ENCODE measurements at regions not wholly inside any gene's neighbourhood (a gene's known extent, or its start where the extent isn't known, plus 50 kb on each side); places are given as distances from the start of the nearest gene placed in this dataset.

GRCh38 chr3:35562141-35562540 is 77.2 kb upstream of the ARPP21 start (continued):
- TF ChIP-seq POLR2AphosphoS5 (IDR thresholded peaks at IDR 0.05; ENCODE audit: low read depth): no peak
- no peak for TF ChIP-seq EZH2 (IDR thresholded peaks at IDR 0.05; ENCODE audit: low read depth, unreplicated experiment)
- no peak for TF ChIP-seq ZNF331 (CRISPR knock-in tag; IDR thresholded peaks at IDR 0.05; ENCODE audit: low read depth)
- TF ChIP-seq EZH2phosphoT487 (IDR thresholded peaks at IDR 0.05; ENCODE audit: unreplicated experiment): no peak

GRCh38 chr3:35565048-35565447 is 74.3 kb upstream of the ARPP21 start:
- Mint-ChIP-seq H3K27me3 (ENCODE audit: insufficient read depth, low read depth, poor library complexity) (no peaks in the 10 kb centered on the region), H3K9me3 (no peaks in the 10 kb centered on the region; the same call in 2 of the 3 replicates), H3K36me3 (ENCODE audit: low read depth) (no peaks in the 10 kb centered on the region), H3K27ac (no peak overlapping the region), H3K4me3 (no peak overlapping the region), H3K4me1 (no peaks in the 10 kb centered on the region)
- ATAC-seq (no peak), DNase-seq (ENCODE audit: low spot score) (no peak)
- H3F3A ChIP-seq (replicated peaks; ENCODE audit: low read depth): no peaks in the 10 kb centered on the region
- H3K27ac ChIP-seq (ENCODE audit: low read depth): no peak overlapping the region
- H3K4me3 ChIP-seq: no peak overlapping the region
- H3K36me3 ChIP-seq (ENCODE audit: insufficient read depth): no peaks in the 10 kb centered on the region
- no peaks in the 10 kb centered on the region for H3K9me2 ChIP-seq (ENCODE audit: insufficient read depth)
- H3K27me3 ChIP-seq (ENCODE audit: insufficient read depth): no peaks in the 10 kb centered on the region
- H3K4me1 ChIP-seq (ENCODE audit: insufficient read depth): no peaks in the 10 kb centered on the region
- no peaks in the 10 kb centered on the region for H4K20me1 ChIP-seq (replicated peaks; ENCODE audit: insufficient read depth)
- no peak for TF ChIP-seq EZH2phosphoT487 (IDR thresholded peaks at IDR 0.05; ENCODE audit: unreplicated experiment)
- no peak for TF ChIP-seq ZNF114 (CRISPR knock-in tag; IDR thresholded peaks at IDR 0.05)
- TF ChIP-seq NANOG (IDR thresholded peaks at IDR 0.05; ENCODE audit: borderline replicate concordance): no peak
- no peak for TF ChIP-seq EZH2 (IDR thresholded peaks at IDR 0.05; ENCODE audit: low read depth, unreplicated experiment)
- TF ChIP-seq JUNB (IDR thresholded peaks at IDR 0.05; ENCODE audit: unreplicated experiment): no peak
- TF ChIP-seq STAT1 (IDR thresholded peaks at IDR 0.05; ENCODE audit: unreplicated experiment): no peak
- TF ChIP-seq, protein P1, sequence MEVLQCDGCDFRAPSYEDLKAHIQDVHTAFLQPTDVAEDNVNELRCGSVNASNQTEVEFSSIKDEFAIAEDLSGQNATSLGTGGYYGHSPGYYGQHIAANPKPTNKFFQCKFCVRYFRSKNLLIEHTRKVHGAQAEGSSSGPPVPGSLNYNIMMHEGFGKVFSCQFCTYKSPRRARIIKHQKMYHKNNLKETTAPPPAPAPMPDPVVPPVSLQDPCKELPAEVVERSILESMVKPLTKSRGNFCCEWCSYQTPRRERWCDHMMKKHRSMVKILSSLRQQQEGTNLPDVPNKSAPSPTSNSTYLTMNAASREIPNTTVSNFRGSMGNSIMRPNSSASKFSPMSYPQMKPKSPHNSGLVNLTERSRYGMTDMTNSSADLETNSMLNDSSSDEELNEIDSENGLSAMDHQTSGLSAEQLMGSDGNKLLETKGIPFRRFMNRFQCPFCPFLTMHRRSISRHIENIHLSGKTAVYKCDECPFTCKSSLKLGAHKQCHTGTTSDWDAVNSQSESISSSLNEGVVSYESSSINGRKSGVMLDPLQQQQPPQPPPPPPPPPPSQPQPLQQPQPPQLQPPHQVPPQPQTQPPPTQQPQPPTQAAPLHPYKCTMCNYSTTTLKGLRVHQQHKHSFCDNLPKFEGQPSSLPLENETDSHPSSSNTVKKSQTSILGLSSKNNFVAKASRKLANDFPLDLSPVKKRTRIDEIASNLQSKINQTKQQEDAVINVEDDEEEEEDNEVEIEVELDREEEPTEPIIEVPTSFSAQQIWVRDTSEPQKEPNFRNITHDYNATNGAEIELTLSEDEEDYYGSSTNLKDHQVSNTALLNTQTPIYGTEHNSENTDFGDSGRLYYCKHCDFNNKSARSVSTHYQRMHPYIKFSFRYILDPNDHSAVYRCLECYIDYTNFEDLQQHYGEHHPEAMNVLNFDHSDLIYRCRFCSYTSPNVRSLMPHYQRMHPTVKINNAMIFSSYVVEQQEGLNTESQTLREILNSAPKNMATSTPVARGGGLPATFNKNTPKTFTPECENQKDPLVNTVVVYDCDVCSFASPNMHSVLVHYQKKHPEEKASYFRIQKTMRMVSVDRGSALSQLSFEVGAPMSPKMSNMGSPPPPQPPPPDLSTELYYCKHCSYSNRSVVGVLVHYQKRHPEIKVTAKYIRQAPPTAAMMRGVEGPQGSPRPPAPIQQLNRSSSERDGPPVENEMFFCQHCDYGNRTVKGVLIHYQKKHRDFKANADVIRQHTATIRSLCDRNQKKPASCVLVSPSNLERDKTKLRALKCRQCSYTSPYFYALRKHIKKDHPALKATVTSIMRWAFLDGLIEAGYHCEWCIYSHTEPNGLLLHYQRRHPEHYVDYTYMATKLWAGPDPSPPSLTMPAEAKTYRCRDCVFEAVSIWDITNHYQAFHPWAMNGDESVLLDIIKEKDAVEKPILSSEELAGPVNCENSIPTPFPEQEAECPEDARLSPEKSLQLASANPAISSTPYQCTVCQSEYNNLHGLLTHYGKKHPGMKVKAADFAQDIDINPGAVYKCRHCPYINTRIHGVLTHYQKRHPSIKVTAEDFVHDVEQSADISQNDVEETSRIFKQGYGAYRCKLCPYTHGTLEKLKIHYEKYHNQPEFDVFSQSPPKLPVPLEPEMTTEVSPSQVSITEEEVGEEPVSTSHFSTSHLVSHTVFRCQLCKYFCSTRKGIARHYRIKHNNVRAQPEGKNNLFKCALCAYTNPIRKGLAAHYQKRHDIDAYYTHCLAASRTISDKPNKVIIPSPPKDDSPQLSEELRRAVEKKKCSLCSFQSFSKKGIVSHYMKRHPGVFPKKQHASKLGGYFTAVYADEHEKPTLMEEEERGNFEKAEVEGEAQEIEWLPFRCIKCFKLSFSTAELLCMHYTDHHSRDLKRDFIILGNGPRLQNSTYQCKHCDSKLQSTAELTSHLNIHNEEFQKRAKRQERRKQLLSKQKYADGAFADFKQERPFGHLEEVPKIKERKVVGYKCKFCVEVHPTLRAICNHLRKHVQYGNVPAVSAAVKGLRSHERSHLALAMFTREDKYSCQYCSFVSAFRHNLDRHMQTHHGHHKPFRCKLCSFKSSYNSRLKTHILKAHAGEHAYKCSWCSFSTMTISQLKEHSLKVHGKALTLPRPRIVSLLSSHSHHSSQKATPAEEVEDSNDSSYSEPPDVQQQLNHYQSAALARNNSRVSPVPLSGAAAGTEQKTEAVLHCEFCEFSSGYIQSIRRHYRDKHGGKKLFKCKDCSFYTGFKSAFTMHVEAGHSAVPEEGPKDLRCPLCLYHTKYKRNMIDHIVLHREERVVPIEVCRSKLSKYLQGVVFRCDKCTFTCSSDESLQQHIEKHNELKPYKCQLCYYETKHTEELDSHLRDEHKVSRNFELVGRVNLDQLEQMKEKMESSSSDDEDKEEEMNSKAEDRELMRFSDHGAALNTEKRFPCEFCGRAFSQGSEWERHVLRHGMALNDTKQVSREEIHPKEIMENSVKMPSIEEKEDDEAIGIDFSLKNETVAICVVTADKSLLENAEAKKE (CRISPR knock-in tag; IDR thresholded peaks at IDR 0.05): no peak
- no peak for TF ChIP-seq CREB1 (CRISPR knock-in tag; IDR thresholded peaks at IDR 0.05; ENCODE audit: low read depth)
- TF ChIP-seq REST (IDR thresholded peaks at IDR 0.05; ENCODE audit: unreplicated experiment): no peak
- TF ChIP-seq CTCF (conservative IDR thresholded peaks at IDR 0.05; ENCODE audit: low read depth in 2 of 2): no peak
- TF ChIP-seq ZNF331 (CRISPR knock-in tag; IDR thresholded peaks at IDR 0.05; ENCODE audit: low read depth): no peak
- TF ChIP-seq ETS1 (IDR thresholded peaks at IDR 0.05): no peak
- H3K4me2 ChIP-seq: no peak overlapping the region
- H3K79me2 ChIP-seq (replicated peaks; ENCODE audit: insufficient read depth): no peaks in the 10 kb centered on the region
- H2AFZ ChIP-seq: no peak overlapping the region

All from GM23338 (cell line).